Testis (tissue), 2 donors: ENCODE measurements at regions not wholly inside any gene's neighbourhood (a gene's known extent, or its start where the extent isn't known, plus 50 kb on each side); places are given as distances from the start of the nearest gene placed in this dataset.

Experiments
- POLR2A ChIP-seq: fragments of 450-650 bp; IDR thresholded peaks from one replicate; pipeline ENCODE4 v1.6.1; 2017; ENCODE audit warnings: antibody characterized with exemption, mild to moderate bottlenecking, moderate library complexity
- TF ChIP-seq, protein P1 (sequence below), 3 experiments: fragments of 450-650 bp in 2 of 3; fragments of 200-600 bp in 1 of 3; sonication (generic) in 1 of 3; IDR thresholded peaks; one replicate each; pipeline ENCODE4 v1.5.1; 2016 to 2019; ENCODE audit warnings: antibody characterized with exemption in 3 of 3, mild to moderate bottlenecking in 2 of 3, moderate library complexity in 1 of 3

DNA sequence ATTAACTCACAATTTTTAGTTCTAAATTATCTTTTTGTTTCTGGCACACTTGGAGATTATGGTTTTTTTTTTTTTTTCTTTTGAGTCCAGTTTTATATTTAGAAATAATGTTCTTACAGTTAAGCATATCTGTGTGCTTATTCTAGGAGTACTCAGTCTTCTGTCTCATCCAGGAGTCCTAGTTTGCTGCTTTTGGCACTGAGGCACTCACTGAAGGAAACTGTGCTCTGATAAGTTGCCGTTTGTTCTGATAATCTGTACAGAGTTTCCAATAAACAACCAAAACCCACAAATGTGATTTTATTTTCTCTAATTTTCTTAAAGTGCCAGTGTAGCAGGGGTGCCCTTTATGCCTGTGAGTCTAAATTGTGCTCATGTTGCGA, 251.0 kb downstream of the LRRC70 start:
- TF ChIP-seq POLR2A = no peak
- TF ChIP-seq, protein P1, sequence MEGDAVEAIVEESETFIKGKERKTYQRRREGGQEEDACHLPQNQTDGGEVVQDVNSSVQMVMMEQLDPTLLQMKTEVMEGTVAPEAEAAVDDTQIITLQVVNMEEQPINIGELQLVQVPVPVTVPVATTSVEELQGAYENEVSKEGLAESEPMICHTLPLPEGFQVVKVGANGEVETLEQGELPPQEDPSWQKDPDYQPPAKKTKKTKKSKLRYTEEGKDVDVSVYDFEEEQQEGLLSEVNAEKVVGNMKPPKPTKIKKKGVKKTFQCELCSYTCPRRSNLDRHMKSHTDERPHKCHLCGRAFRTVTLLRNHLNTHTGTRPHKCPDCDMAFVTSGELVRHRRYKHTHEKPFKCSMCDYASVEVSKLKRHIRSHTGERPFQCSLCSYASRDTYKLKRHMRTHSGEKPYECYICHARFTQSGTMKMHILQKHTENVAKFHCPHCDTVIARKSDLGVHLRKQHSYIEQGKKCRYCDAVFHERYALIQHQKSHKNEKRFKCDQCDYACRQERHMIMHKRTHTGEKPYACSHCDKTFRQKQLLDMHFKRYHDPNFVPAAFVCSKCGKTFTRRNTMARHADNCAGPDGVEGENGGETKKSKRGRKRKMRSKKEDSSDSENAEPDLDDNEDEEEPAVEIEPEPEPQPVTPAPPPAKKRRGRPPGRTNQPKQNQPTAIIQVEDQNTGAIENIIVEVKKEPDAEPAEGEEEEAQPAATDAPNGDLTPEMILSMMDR (IDR thresholded peaks at IDR 0.05) = no peak
